IMR-90 (cell line): ENCODE measurements at regions not wholly inside any gene's neighbourhood (a gene's known extent, or its start where the extent isn't known, plus 50 kb on each side); places are given as distances from the start of the nearest gene placed in this dataset.

Source experiments
- ATAC-seq: fragments of 200-7000 bp; cut with Tn5 transposase; 2 replicates; pipeline ENCODE4 v1.9.1; 2020; ENCODE audit warnings: low read depth, mild to moderate bottlenecking, moderate library complexity
- BruUV-seq: library from RNA; stranded (reverse); fragments of 400-500 nt; replicated peaks from 2 replicates; lab custom pipeline; 2021; lab: Mats Ljungman, UMichigan
- CTCF ChIA-PET: fragments of 300-600 bp; formaldehyde crosslinking; extraction: SDS; loops from one replicate; lab custom pipeline; 2021; ENCODE audit warnings: antibody characterized with exemption; lab: Yijun Ruan, JAX
- POLR2A ChIA-PET: fragments of 300-600 bp; sonication (Branson Sonifier 250); formaldehyde crosslinking; loops from one replicate; lab custom pipeline; 2022; ENCODE audit warnings: antibody characterized with exemption; ENCODE audit not compliant: unreplicated experiment; lab: Charles Lee
- DNase-seq: peaks from one replicate; pipeline ENCODE4 v3.0.0; 2013
- H2AFZ ChIP-seq: replicated peaks from 2 replicates; pipeline ENCODE3; 2013; ENCODE audit warnings: low read length, mild to moderate bottlenecking; ENCODE audit not compliant: poor library complexity
- H2AK5ac ChIP-seq: 2 replicates; pipeline ENCODE4 v1.6.1; 2013; ENCODE audit warnings: low read depth, low read length, inconsistent platforms
- H2AK9ac ChIP-seq: replicated peaks from 2 replicates; pipeline ENCODE3; 2013; ENCODE audit warnings: mild to moderate bottlenecking, low read depth, low read length, moderate library complexity; ENCODE audit not compliant: poor library complexity
- H2BK120ac ChIP-seq: 2 replicates; pipeline ENCODE4 v1.6.1; 2013; ENCODE audit warnings: low read depth, low read length, inconsistent platforms
- H2BK15ac ChIP-seq: 3 replicates; pipeline ENCODE4 v1.6.1; 2013; ENCODE audit warnings: low read depth, low read length, inconsistent platforms
- H2BK20ac ChIP-seq: 2 replicates; pipeline ENCODE4 v1.6.1; 2013; ENCODE audit warnings: low read depth, mild to moderate bottlenecking, inconsistent platforms, low read length, moderate library complexity
- H2BK5ac ChIP-seq: 2 replicates; pipeline ENCODE4 v1.6.1; 2013; ENCODE audit warnings: mild to moderate bottlenecking, low read depth, low read length, inconsistent platforms; ENCODE audit not compliant: poor library complexity, severe bottlenecking
- H3K14ac ChIP-seq: replicated peaks from 2 replicates; pipeline ENCODE4 v1.6.1; 2013; ENCODE audit warnings: low read depth, low read length, inconsistent platforms
- H3K18ac ChIP-seq: 2 replicates; pipeline ENCODE4 v1.6.1; 2013; ENCODE audit warnings: low read depth, low read length, control low read depth
- H3K23ac ChIP-seq: 2 replicates; pipeline ENCODE4 v1.6.1; 2013; ENCODE audit warnings: low read depth, low read length, inconsistent platforms
- H3K27ac ChIP-seq: 2 replicates; pipeline ENCODE4 v1.5.1; 2013; ENCODE audit warnings: mild to moderate bottlenecking, control low read depth, low read length; ENCODE audit not compliant: insufficient read depth
- H3K27me3 ChIP-seq: 2 replicates; pipeline ENCODE4 v1.6.1; 2013; ENCODE audit warnings: low read length; ENCODE audit not compliant: control insufficient read depth, insufficient read depth
- H3K36me3 ChIP-seq: 2 replicates; pipeline ENCODE4 v1.6.1; 2013; ENCODE audit warnings: low read length, mixed read lengths; ENCODE audit not compliant: control insufficient read depth, insufficient read depth
- H3K4ac ChIP-seq: 2 replicates; pipeline ENCODE4 v1.6.1; 2013; ENCODE audit warnings: low read depth, low read length, inconsistent platforms
- H3K4me1 ChIP-seq: 2 replicates; pipeline ENCODE4 v1.6.1; 2013; ENCODE audit warnings: low read length, mixed read lengths; ENCODE audit not compliant: control insufficient read depth, insufficient read depth
- H3K4me2 ChIP-seq: 2 replicates; pipeline ENCODE4 v1.6.1; 2013; ENCODE audit warnings: low read depth, mild to moderate bottlenecking, control low read depth, low read length, moderate library complexity
- H3K4me3 ChIP-seq: 2 replicates; pipeline ENCODE4 v1.5.1; 2013; ENCODE audit warnings: low read depth, mild to moderate bottlenecking, control low read depth, low read length, moderate library complexity; ENCODE audit not compliant: insufficient read depth
- H3K56ac ChIP-seq: 2 replicates; pipeline ENCODE4 v1.6.1; 2013; ENCODE audit warnings: low read length, inconsistent platforms; ENCODE audit not compliant: insufficient read depth; ENCODE audit errors: extremely low read depth
- H3K79me1 ChIP-seq, 2 experiments: 2 replicates each; pipeline ENCODE4 v1.6.1; 2013; ENCODE audit warnings: low read length in 2 of 2, inconsistent platforms in 1 of 2, low read depth in 1 of 2
- H3K9ac ChIP-seq: 2 replicates; pipeline ENCODE4 v1.6.1; 2013; ENCODE audit warnings: low read depth, low read length, control low read depth
- H3K9me1 ChIP-seq: 2 replicates; pipeline ENCODE4 v1.6.1; 2013; ENCODE audit warnings: low read length, inconsistent platforms; ENCODE audit not compliant: insufficient read depth
- H3K9me3 ChIP-seq: 2 replicates; pipeline ENCODE4 v1.6.1; 2013; ENCODE audit warnings: low read length; ENCODE audit not compliant: control insufficient read depth, insufficient read depth
- H4K20me1 ChIP-seq: 2 replicates; pipeline ENCODE4 v1.6.1; 2013; ENCODE audit warnings: low read length, inconsistent platforms; ENCODE audit not compliant: insufficient read depth
- H4K5ac ChIP-seq: 2 replicates; pipeline ENCODE4 v1.6.1; 2013; ENCODE audit warnings: mild to moderate bottlenecking, low read depth, low read length, control low read depth
- H4K8ac ChIP-seq, 2 experiments: 2 replicates each; pipeline ENCODE4 v1.6.1; 2013; ENCODE audit warnings: low read depth in 2 of 2, low read length in 2 of 2, control low read depth in 1 of 2, inconsistent platforms in 1 of 2
- H4K91ac ChIP-seq: 2 replicates; pipeline ENCODE4 v1.6.1; 2013; ENCODE audit warnings: low read depth, low read length, inconsistent platforms; ENCODE audit not compliant: insufficient read depth
- BHLHE40 ChIP-seq: fragments of 150-350 bp; IDR thresholded peaks from 2 replicates; pipeline ENCODE4 v1.6.1; 2016; ENCODE audit warnings: mild to moderate bottlenecking, low read depth, low read length
- CEBPB ChIP-seq: IDR thresholded peaks from 2 replicates; pipeline ENCODE4 v1.6.1; 2012; ENCODE audit warnings: low read depth, low read length, improper control_type of control experiment
- CHD1 ChIP-seq: IDR thresholded peaks from 2 replicates; pipeline ENCODE4 v1.6.1; 2012; ENCODE audit warnings: low read depth, low read length, improper control_type of control experiment
- CTCF ChIP-seq: conservative IDR thresholded peaks from 2 replicates; pipeline ENCODE4 v1.5.1; 2012; ENCODE audit warnings: mild to moderate bottlenecking, low read depth, low read length, improper control_type of control experiment
- FOS ChIP-seq: fragments of 150-350 bp; IDR thresholded peaks from 2 replicates; pipeline ENCODE4 v1.6.1; 2016; ENCODE audit warnings: low read depth, low read length
- MAFK ChIP-seq: IDR thresholded peaks from 2 replicates; pipeline ENCODE4 v1.6.1; 2012; ENCODE audit warnings: low read depth, low read length, improper control_type of control experiment
- MAZ ChIP-seq: IDR thresholded peaks from 2 replicates; pipeline ENCODE4 v1.6.1; 2012; ENCODE audit warnings: low read depth, mild to moderate bottlenecking, low read length, improper control_type of control experiment, moderate library complexity, borderline replicate concordance
- MXI1 ChIP-seq: IDR thresholded peaks from 2 replicates; pipeline ENCODE4 v1.6.1; 2012; ENCODE audit warnings: low read depth, mild to moderate bottlenecking, low read length, moderate library complexity, borderline replicate concordance
- NFE2L2 ChIP-seq: fragments of 150-350 bp; IDR thresholded peaks from 2 replicates; pipeline ENCODE4 v1.6.1; 2016; ENCODE audit warnings: low read depth, mild to moderate bottlenecking, low read length
- POLR2A ChIP-seq: IDR thresholded peaks from 2 replicates; pipeline ENCODE4 v1.6.1; 2012; ENCODE audit warnings: mild to moderate bottlenecking, low read depth, low read length
- RAD21 ChIP-seq: IDR thresholded peaks from 2 replicates; pipeline ENCODE4 v1.6.1; 2012; ENCODE audit warnings: low read length, improper control_type of control experiment
- RCOR1 ChIP-seq: IDR thresholded peaks from 2 replicates; pipeline ENCODE4 v1.6.1; 2012; ENCODE audit warnings: mild to moderate bottlenecking, low read length, improper control_type of control experiment; ENCODE audit not compliant: insufficient replicate concordance
- RFX5 ChIP-seq: IDR thresholded peaks from 2 replicates; pipeline ENCODE4 v1.8.0; 2012; ENCODE audit warnings: low read depth, mild to moderate bottlenecking, low read length, moderate library complexity
- SMC3 ChIP-seq: fragments of 150-350 bp; IDR thresholded peaks from 2 replicates; pipeline ENCODE4 v1.6.1; 2016; ENCODE audit warnings: low read depth, mild to moderate bottlenecking, antibody characterized with exemption, low read length, moderate library complexity
- USF2 ChIP-seq: fragments of 150-350 bp; IDR thresholded peaks from 2 replicates; pipeline ENCODE4 v1.6.1; 2017; ENCODE audit warnings: mild to moderate bottlenecking, antibody characterized with exemption, low read length, low read depth
- WGBS, 2 experiments: methylation state at CpG; one replicate each; pipeline versions ENCODE4 v1.1.5 to v1.1.7; 2013; ENCODE audit warnings: missing lambda C conversion rate in 2 of 2; ENCODE audit not compliant: insufficient read length in 1 of 2; ENCODE audit errors: extremely low coverage in 2 of 2; 5-methylcytosine and 5-hydroxymethylcytosine counted together
- dilution Hi-C: fragments of 300-500 bp; cut with HindIII; formaldehyde crosslinking; loops from one replicate; pipeline ENCODE4 v1.14.3; 2018; ENCODE audit warnings: low sequenced_read_pairs; ENCODE audit not compliant: unreplicated experiment
- in situ Hi-C: fragments of 300-500 bp; cut with MboI; formaldehyde crosslinking; loops from 3 replicates; pipeline ENCODE4 v1.14.3; 2019; ENCODE audit warnings: low sequenced_read_pairs, inconsistent platforms, mixed read lengths
- intact Hi-C: fragments of 100-400 bp; cut with micrococcal nuclease; formaldehyde crosslinking; loops from 2 replicates; pipeline ENCODE4 v1.10.0; 2022

GRCh38 chr2:172256886-172257285 is 154.2 kb upstream of the DLX2 start (continued):
- TF ChIP-seq BHLHE40, result no peak

- Histone ChIP-seq H2BK120ac (no peak overlapping the region; the same call in 1 of the 2 replicates), H2AK9ac (no peak overlapping the region), H2BK20ac (no peak overlapping the region), H3K4me2 (no peak overlapping the region), H3K18ac (no peak overlapping the region), H3K23ac (peak overlapping the region; percentile 1; the same call in 1 of the 2 replicates), H4K20me1 (no peaks in the 10 kb centered on the region), H3K27me3 (no peaks in the 10 kb centered on the region), H4K8ac (peak overlapping the region in 1 of 2 experiments; percentile 8; a peak in 1 of 4 replicates), H3K9me1 (no peaks in the 10 kb centered on the region; the same call in 1 of the 2 replicates), H3K36me3 (no peaks in the 10 kb centered on the region), H2BK15ac (0 out of 3 replicates have a peak overlapping the region, but pooled peaks have one; percentile 6), H4K5ac (no peak overlapping the region), H3K4me1 (peaks cover 3% of the 10 kb centered on the region; the same call in 1 of the 2 replicates), H3K4ac (no peak overlapping the region), H3K4me3 (no peak overlapping the region), H2AK5ac (no peak overlapping the region), H3K79me1 (no peaks in the 10 kb centered on the region), H3K9ac (no peak overlapping the region), H3K9me3 (no peaks in the 10 kb centered on the region), H3K14ac (no peak overlapping the region), H4K91ac (no peak overlapping the region), H3K27ac (no peak overlapping the region), H2BK5ac (no peak overlapping the region), H3K56ac (no peak overlapping the region), H2AFZ (no peak overlapping the region)
- no CpG with 5 or more reads among the region's 4 CpGs for WGBS, 2 experiments
- ChIA-PET CTCF (no interaction called here), POLR2A (no interaction called here)
- ATAC-seq, result no peak
- no TSS peak for BruUV-seq
- DNase-seq, result no peak
- dilution Hi-C loops, result no loop called here
- intact Hi-C loops, result no loop called here
- in situ Hi-C loops, result no loop called here
- no peak for TF ChIP-seq BHLHE40
- TF ChIP-seq MAZ, result no peak
- no peak for TF ChIP-seq USF2
- TF ChIP-seq MAFK, result no peak
- TF ChIP-seq SMC3, result no peak
- TF ChIP-seq MXI1, result no peak
- TF ChIP-seq POLR2A, result no peak
- no peak for TF ChIP-seq FOS
- TF ChIP-seq CTCF, result no peak
- TF ChIP-seq RFX5, result no peak
- no peak for TF ChIP-seq RAD21
- TF ChIP-seq CEBPB, result no peak
- TF ChIP-seq CHD1, result no peak
- no peak for TF ChIP-seq RCOR1
- no peak for TF ChIP-seq NFE2L2
Observed at GRCh38 chr2:172259827-172260226, 157.1 kb upstream of the DLX2 start.
